HG02943 (cell line): ENCODE measurements at regions not wholly inside any gene's neighbourhood (a gene's known extent, or its start where the extent isn't known, plus 50 kb on each side); places are given as distances from the start of the nearest gene placed in this dataset.

Experiments used
- ATAC-seq: cut with Tn5 transposase; IDR thresholded peaks from one replicate; pipeline ENCODE4 v1.9.1; 2021; ENCODE audit warnings: mild to moderate bottlenecking, low read depth, moderate library complexity; ENCODE audit not compliant: unreplicated experiment

DNA sequence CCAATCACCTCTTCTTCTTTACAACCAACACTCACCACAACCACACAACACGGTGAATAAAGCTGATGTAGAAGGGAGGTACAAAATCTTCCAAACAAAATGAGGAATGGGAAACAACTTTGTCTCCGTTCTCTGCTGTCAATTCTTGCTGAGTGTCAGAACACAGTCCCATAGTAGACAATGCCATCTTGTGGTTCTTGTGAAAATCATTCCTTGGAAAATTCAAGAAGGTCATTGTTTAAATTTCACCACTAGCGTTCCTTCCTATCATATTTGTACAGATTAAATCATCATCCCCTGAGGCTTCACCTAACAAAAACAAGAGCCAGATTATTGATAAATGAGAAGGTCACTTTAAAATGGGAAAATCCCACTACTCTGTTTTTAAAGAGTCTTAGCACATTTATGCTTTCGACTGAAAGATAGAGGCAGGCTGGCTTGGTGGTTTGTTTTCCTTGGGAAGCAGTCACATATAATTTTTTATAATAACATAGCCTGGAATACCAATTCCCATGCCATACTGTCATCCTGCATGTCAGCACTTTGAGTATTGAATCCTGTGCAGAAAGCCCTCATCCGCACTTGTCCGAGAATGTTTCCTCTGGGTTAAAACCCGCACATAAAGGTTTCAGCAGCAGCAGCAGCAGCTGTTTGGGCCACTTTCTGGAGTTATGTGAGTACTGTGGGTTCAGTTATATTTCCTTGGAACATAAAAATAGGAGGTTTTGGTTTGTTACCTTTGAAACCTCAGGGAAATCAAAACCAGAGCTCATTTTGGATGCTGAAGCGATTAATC is 395.0 kb upstream of the SMARCA2 start:
- no peak for ATAC-seq

DNA sequence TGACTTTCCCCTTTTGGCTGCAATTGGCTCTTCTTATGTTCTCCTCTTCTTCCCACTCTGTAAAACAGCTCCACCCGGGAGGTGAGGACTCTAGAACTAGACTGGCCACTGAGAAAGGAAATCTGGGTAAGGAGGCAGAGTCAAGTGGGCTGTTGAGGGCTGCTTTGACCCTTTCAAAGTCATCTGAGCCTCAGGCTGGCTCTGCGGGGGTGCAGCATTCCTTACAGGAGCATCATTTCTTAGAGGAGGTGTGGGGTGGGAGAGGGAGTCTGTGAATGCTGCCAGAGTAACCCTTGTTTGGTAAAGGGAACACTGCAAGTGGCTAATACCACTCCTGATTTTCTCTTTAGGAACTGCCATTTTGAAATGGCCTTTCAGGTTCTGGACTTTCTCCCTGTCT is 377.7 kb upstream of the SMARCA2 start:
- ATAC-seq = no peak

DNA sequence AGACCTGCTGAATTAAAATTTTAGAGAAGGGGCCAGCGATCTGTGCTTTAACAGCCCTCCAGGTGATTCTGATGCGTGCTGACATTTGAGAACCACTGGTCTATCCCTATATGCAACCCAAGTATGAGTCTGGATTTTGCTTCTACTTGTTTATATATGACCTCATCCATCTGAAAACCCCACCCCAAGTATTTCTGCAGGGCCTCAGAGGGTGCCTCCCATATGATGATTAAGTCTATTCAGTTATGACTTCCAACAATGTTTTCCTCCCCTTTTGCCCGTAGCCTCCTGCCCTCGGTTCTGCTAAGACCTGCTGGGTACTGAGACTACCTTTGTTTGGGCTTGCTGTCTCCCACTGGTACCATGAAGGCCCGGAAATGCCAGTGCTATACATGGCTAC is 376.0 kb upstream of the SMARCA2 start:
- no peak for ATAC-seq

DNA sequence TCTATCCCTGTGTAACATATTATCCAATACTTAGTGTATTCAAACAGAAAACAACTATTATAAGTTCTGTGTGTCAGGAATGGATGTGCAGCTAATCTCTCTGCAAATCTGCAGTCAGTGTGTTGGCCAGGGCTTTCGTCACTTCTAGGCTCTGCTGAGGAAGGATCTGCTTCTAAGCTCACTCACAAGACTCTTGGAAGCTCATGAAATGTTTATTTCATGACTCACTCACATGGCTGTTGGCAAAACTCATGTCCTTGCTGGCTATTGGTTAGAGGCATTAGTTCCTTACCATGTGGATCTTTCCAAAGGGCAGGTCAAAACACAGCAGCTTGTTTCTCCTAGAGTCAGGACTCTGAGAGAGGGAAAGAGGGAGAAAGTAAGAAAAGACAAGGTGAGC is 367.4 kb upstream of the SMARCA2 start:
- no peak for ATAC-seq

DNA sequence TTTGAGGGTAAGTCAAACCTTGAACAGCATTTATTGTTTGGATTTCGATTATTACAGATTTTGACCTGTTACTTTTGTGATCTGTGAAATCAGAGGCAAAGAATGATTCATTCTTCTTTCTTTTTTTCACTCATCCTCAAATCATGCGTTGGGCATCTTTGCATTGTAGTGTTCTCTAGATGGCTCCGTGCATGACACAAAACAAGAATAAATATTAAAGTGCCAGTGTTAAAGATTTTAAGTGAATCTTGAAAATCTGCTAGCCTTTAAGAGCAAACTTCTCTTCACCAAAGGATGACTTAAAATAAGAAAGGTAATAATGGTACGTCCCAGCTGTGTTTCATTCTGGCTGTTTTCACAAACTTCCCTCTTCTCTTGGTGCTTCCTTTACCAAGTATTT is 361.9 kb upstream of the SMARCA2 start:
- ATAC-seq = no peak

DNA sequence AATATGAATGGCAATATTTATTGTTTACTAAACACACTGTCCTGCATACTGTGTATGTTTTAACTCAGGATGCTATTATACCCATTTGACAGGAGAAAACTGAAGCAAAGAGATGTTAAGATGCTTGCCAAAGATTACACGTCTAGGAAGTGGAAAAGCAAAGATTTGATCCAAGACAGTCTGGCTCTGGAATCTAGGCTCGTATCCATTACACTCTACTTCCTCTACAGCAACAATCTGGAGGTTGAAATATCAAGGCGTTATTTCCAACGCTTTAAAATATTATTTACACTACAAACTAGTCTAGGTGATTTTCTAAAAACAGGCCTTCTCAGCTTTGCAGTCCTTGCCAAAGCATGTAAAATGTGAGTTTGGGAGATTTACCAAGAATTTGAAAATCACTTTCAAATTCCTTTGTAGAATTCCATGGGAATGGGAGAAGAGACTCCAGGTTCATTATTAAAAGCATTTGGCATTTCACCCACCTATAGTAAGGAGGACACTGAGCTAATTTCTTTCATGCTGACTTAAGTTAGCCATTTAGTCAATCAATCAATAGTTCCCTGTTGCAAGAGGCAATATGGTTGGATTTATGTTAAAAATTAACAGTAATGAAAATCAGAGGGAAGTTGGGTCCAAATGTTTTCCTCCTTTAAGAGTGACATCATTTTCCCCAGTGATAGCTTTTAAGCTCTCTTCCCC is 356.3 kb upstream of the SMARCA2 start:
- no peak for ATAC-seq

DNA sequence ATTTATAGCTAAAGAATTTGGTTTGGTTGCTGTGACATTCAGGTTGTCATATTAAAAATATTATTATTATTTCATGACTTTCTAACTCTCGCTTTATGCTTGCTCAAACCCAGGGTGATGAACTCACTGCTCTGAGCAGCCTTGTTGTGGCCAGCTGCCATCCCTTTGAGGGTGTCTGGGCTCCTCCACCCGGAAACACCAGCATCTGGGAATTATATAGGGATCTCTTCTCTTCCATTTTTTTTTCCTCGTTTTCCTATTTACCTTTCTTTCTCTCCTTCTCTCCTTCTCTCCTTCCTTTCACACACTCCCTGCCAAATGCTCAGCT is 355.8 kb upstream of the SMARCA2 start:
- ATAC-seq = no peak

DNA sequence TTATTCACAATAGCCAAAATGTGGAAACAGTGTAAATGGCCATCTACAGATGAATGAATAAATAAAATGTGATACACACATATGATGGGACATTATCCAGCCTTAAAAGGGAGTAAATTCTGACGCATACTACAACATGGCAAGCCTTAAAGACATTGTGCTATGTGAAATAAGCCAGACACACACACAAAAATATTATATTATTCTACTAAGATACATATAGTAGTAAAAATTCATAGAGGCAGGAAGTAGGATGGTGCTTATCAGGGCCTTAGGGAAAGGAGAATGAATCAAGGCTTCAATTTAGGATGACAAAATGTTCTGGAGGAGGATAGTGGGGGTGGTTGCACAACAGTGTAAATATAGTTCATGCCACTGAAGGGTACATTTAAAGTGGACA is 346.7 kb upstream of the SMARCA2 start:
- no peak for ATAC-seq

DNA sequence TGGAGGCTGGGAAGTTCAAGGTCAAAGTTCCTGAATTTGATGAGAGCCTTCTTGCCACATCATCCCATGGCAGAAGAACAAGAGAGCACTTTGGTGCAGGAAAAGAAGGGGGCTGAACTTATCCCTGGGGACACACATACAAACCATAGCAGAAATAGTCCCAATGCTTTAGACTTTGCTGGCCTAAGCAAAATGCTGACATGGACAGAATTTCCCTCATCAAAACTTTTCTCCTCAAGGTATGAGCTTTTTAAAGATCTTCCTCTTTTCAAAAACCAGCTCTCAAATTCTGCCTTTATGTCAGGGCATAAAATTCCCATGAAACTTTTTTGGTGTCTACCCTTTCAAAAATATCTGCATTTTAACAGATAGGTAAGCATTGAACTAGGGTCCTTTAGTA is 341.8 kb upstream of the SMARCA2 start:
- no peak for ATAC-seq

DNA sequence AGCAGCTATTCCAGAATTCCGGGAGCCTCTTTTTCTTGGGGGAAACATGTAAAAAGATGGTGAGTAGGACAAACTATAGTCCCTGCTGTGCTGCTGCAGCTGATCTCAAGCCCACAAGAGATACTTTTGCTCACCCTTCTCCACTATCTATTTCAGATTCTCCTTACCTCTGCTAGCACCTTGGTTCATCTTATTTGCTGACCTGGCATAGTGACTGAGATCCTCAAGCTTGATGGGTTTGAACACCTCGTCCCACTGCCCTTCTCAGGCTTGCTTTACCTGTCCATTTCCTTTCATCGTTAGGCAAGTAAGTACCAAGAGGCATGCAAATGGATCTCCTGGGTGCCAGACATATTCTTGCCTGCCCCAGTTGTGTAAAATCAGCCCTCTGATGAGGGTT is 338.4 kb upstream of the SMARCA2 start:
- no peak for ATAC-seq

DNA sequence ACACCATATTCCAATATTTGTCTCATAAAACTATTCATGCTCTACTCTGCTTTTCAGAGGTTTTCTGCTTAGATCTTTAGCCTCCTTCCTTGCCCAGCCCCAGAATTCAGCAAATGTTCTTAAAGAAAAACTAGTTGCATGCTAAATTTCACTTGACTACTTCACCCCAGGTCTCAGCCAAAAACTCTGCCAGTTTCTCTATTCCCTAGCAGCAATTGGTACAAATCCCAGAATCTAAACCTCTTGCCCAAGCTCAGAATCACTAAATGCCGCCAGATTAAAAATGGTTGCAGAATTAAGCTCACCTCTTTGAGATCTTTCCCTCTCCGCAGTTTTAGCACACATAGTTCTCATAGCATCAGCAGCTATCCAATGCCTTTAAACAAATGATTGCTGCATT is 331.2 kb upstream of the SMARCA2 start:
- ATAC-seq = no peak

DNA sequence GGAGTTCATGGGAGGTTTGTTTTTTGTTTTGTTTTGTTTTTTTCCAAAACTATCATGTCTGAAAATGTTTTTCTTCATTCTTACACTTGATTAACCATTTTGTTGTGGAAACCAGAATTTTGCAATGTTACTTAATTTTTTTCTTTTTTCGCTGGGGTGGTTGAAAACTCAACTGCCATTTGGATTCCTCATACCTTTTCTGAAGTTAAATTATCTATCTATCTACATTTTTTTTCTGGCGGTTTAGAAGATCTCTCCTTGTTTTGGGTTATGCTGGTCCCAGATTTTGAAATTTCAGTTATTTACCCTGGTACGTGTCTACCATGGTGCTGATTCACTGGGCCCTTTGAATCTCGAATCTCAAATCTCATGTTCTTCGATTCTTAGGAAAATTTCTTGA is 316.2 kb upstream of the SMARCA2 start:
- no peak for ATAC-seq

DNA sequence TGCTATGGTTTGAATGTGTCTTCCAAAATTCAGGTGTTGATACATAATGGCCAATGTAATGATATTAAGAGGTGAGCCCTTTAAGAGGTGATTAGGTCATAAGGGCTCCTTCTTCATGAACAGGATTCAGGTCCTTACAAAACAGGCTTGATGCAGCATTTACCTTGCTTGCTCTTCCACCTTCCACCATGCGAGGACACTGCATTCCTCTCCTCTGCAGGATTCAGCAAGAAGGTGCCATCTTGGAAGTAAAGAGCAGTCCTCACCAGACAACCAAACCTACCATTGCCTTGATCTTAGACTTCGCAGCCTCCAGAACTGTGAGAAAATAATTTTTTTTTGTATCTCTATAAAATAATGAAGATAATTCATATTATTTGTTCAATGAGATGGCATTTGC is 314.0 kb upstream of the SMARCA2 start:
- ATAC-seq = no peak

DNA sequence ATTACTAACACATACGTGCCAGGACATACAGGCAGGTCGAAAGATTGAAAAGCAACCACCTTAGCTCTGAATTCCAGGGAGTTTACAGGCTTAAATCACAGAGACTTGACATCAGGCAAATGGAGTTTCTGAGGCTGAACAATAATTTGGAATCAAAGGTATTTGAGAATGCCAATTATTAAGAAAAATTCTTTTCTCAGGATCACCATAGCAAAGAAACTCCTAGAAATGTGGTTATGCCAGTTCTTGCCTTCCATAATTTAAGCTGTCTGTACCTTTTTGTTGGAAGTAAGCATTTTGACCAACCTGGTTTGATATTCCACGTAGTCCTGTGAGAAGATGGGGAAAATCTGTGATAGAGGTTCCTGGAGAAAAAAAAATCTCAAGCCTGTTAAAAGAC is 312.4 kb upstream of the SMARCA2 start:
- no peak for ATAC-seq

DNA sequence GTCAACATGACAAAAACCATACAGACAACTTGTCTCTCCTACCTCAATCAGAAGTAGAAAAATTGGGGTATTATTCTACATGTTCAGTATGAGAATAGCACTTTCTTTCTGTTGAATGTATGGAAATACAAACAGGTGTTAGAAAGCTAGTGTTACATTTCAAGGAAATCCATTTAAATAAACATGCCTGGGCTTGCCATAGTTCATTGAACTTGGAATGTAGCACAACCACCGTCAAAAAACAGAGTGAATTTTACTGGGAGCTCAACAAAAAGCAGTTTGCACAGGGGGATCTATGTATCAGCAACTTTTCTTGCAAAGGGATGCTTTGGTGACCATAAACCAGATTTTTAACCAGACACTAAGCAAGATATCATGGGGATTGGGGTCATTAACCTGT is 307.9 kb upstream of the SMARCA2 start:
- no peak for ATAC-seq

DNA sequence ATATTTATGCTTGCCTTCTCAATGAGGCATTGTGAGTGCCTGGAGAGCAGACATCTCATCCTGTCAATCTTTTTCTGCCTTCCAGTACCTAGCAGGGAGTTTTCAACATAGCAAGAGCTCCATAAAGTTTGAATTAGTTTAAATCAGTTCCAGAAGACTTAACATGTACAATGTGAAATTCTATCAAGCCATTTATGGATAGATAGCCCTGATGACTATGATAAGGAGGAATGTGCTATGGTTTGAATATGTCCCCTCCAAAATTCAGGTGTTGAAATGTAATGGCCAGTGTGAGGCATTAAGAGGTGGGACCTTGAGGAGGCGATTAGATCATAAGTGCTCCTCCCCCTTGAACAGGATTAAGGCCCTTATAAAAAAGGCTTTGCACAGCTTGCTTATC is 306.9 kb upstream of the SMARCA2 start:
- ATAC-seq = no peak

DNA sequence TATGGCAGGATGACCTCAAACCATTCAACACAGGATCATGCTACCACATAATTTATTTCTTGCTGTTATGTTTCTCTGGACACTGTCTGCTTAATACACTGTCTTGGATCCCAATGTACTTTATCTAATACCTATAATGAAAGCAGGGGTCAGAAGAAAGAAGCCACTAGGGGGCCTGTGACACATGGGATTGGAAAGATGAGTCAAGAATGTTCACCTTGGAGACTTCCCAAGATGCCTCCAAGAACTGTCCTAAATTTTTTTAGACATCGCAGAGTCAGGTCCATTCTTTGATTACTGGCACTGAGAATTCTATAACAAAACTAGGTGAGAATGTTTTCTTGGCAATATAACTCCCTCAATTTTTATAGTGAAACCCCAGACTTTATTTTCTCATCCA is 305.8 kb upstream of the SMARCA2 start:
- no peak for ATAC-seq

DNA sequence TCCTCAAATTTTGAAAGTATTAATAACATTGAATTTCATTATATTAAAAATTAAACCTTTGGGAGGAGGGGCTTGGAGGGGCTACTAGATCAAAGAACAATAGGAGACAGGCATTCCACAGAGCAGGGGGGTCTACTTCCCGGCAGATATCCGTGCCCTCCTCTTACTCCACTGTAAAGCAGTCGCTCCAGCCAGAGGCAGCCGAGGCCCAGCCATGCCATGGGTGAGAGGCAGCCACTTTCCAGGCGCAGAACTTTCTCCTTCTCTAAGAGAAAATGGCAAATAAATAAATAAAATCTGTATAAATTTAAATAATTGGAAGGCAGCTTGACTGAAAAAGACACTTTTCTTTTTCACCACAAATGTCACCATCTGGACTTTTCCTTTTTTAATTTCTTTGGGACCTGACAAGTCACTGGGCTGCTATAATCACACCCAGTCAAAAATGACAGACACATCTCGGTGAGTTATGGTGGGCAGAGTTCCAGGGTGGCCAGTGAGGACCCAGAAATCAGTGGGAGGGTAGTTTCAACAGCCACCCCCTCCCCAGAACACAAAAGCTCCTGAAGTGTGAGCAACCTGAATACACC is 302.2 kb upstream of the SMARCA2 start:
- ATAC-seq = no peak

DNA sequence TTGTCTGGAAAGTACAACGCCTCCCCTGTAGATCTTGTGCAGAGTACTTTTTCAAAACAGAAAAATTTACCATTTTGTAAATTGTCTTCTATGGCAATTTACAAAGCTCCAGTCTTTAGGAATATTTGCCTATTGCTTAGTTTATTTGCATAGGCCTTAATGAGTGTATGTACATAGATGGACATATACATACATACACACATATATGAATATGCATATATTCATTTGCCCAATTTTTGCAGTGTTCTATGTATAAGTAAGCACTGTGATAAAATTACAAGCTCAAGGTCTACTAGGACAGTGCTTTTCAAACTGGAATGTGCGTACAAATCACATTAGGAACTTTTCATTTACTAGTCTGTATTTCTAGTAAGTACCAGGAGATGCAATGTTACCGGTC is 301.3 kb upstream of the SMARCA2 start:
- ATAC-seq = no peak

DNA sequence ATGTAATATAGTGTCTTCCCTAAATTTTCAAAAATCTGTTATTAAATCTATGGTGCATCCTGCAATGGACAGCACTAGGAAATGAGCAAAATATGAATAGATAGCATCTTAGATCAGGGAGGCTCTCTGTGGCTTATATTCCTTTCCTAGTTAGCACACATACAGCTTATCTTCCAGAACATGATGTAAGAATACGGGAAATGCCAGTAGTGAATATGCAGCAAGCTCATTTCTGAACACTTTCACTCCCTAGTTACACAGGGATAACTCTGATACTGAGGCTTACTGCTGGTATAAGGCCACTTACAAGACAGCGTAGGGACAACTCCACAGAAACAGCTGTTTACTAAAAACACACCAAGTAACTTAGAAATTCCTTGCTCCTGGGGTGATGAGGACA is 297.3 kb upstream of the SMARCA2 start:
- no peak for ATAC-seq

DNA sequence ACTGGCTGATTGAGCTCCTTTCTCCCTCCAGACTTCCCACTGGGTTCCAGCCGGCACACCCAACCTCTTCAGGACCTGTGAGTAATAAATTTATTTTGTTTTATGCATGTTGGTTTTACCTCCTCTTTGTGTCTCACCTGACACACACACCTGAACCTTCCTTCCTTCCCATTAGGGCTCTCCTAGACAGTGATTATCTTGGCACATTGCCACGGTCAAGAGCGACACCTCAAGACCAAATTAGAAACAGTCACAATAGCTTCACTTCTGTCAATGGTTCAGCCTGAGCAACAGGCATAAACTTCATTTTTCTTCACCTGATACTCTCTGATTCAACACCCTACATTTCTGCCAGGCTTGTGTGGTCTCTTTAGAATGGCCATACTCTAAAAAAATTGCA is 296.3 kb upstream of the SMARCA2 start:
- no peak for ATAC-seq

DNA sequence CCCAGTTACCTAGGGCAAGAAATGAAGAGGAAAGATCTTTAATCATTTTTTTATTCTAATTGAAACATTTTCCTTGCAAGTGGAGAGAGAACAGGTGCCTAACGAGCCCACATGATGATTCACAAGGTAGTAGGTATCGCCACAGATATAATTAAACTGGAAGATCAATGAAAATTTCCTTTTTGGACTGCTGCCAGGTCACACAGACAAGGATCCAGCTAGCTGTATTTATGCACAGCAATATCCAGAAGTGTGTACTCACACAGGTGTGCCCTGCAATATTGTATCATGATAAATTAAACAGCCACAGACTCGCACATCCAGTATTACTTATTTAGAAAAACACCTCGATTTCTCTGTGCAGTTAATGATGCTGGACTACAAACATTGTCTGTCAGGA is 294.0 kb upstream of the SMARCA2 start:
- ATAC-seq = no peak
